Endothelial cell of umbilical vein (primary cell): ENCODE measurements at regions not wholly inside any gene's neighbourhood (a gene's known extent, or its start where the extent isn't known, plus 50 kb on each side); places are given as distances from the start of the nearest gene placed in this dataset.

Experiments used
- BruUV-seq: library from RNA; stranded (reverse); fragments of 400-500 nt; replicated peaks from 2 replicates; lab custom pipeline; 2021; lab: Mats Ljungman, UMichigan
- CTCF ChIA-PET: fragments of 300-600, 350-600 bp; sonication (Branson Sonifier 250); formaldehyde crosslinking; loops from one replicate; lab custom pipeline; 2021; ENCODE audit warnings: antibody characterized with exemption, inconsistent platforms; lab: Charles Lee
- POLR2A ChIA-PET: fragments of 300-600, 350-600 bp; sonication (Branson Sonifier 250); formaldehyde crosslinking; loops from one replicate; lab custom pipeline; 2021; ENCODE audit warnings: antibody characterized with exemption, inconsistent platforms; lab: Charles Lee
- DNase-seq: peaks from one replicate; pipeline ENCODE4 v3.0.0-alpha.2; 2011; ENCODE audit warnings: low read depth, low spot score
- FAIRE-seq: peaks from 2 replicates; lab custom pipeline; 2011; peaks lifted over from hg19 to GRCh38; lab: Jason Lieb, UNC
- H2AFZ ChIP-seq: 2 replicates; pipeline ENCODE4 v1.6.0; 2012; ENCODE audit warnings: low read depth, low read length, control low read depth, inconsistent platforms
- H3K27ac ChIP-seq: 2 replicates; pipeline ENCODE4 v1.5.1; 2011; ENCODE audit warnings: low read depth, mild to moderate bottlenecking, control low read depth, low read length, moderate library complexity; ENCODE audit not compliant: insufficient read depth
- H3K27me3 ChIP-seq, 2 experiments: 2 replicates each; pipeline versions ENCODE4 v1.6.0 to v1.6.1; 2011; ENCODE audit warnings: low read length in 2 of 2, mixed read lengths in 1 of 2; ENCODE audit not compliant: control insufficient read depth in 2 of 2, insufficient read depth in 2 of 2
- H3K36me3 ChIP-seq, 2 experiments: 2 replicates in 1 of 2; 3 replicates in 1 of 2; pipeline ENCODE4 v1.5.1; 2011; ENCODE audit warnings: low read length in 2 of 2, mild to moderate bottlenecking in 1 of 2, moderate library complexity in 1 of 2; ENCODE audit not compliant: control insufficient read depth in 2 of 2, insufficient read depth in 2 of 2; ENCODE audit errors: extremely low read depth in 1 of 2
- H3K4me1 ChIP-seq: 3 replicates; pipeline ENCODE4 v1.5.1; 2011; ENCODE audit warnings: mild to moderate bottlenecking, low read length; ENCODE audit not compliant: control insufficient read depth, insufficient read depth; ENCODE audit errors: extremely low read depth
- H3K4me2 ChIP-seq: 2 replicates; pipeline ENCODE4 v1.6.1; 2011; ENCODE audit warnings: low read length, control low read depth, mixed read lengths; ENCODE audit not compliant: insufficient read depth
- H3K4me3 ChIP-seq, 3 experiments: fragments of 200-600 bp in 1 of 3; sonication (generic), shearing (Covaris generic) in 1 of 3; replicated peaks in 1 of 3; 2 replicates each; pipeline ENCODE4 v1.5.1; 2011 to 2016; ENCODE audit warnings: control low read depth in 3 of 3, low read length in 3 of 3, mild to moderate bottlenecking in 2 of 3, inconsistent platforms in 1 of 3, low read depth in 1 of 3, moderate library complexity in 1 of 3; ENCODE audit not compliant: insufficient read depth in 1 of 3
- H3K79me2 ChIP-seq: 2 replicates; pipeline ENCODE4 v1.6.0; 2012; ENCODE audit warnings: low read length, inconsistent platforms; ENCODE audit not compliant: control insufficient read depth, insufficient read depth
- H3K9ac ChIP-seq: replicated peaks from 2 replicates; pipeline ENCODE3; 2011; ENCODE audit warnings: low read length, control low read depth; ENCODE audit not compliant: insufficient read depth; ENCODE audit errors: extremely low read depth
- H3K9me1 ChIP-seq: replicated peaks from 3 replicates; pipeline ENCODE4 v1.6.0; 2011; ENCODE audit warnings: mild to moderate bottlenecking, low read length; ENCODE audit not compliant: control insufficient read depth, insufficient read depth; ENCODE audit errors: extremely low read depth
- H3K9me3 ChIP-seq: replicated peaks from 2 replicates; pipeline ENCODE4 v1.5.1; 2012; ENCODE audit warnings: low read length, inconsistent platforms; ENCODE audit not compliant: control insufficient read depth, insufficient read depth
- H4K20me1 ChIP-seq: replicated peaks from 2 replicates; pipeline ENCODE3; 2011; ENCODE audit warnings: mild to moderate bottlenecking, low read length; ENCODE audit not compliant: control insufficient read depth, insufficient read depth; ENCODE audit errors: extremely low read depth
- CTCF ChIP-seq, 2 donors: IDR thresholded peaks; 1 replicate in 1 of 2; 2 replicates in 1 of 2; pipeline ENCODE4 v1.5.1; 2011; ENCODE audit warnings: low read length in 2 of 2, mild to moderate bottlenecking in 2 of 2, moderate library complexity in 2 of 2, control low read depth in 1 of 2, inconsistent platforms in 1 of 2, low read depth in 1 of 2; ENCODE audit not compliant: insufficient read depth in 1 of 2; ENCODE audit errors: extremely low read depth in 1 of 2
- EZH2 ChIP-seq: IDR thresholded peaks from 2 replicates; pipeline ENCODE4 v1.6.1; 2012; ENCODE audit warnings: borderline replicate concordance, low read depth, mild to moderate bottlenecking, moderate library complexity, low read length, inconsistent platforms; ENCODE audit not compliant: severe bottlenecking
- FOS ChIP-seq: IDR thresholded peaks from 2 replicates; pipeline ENCODE4 v1.6.1; 2011; ENCODE audit warnings: mild to moderate bottlenecking, low read length, moderate library complexity, borderline replicate concordance; ENCODE audit not compliant: insufficient read depth
- GATA2 ChIP-seq: IDR thresholded peaks from 2 replicates; pipeline ENCODE4 v1.7.0; 2011; ENCODE audit warnings: low read depth, mild to moderate bottlenecking, moderate library complexity, mixed read lengths, low read length; ENCODE audit not compliant: insufficient read length, insufficient read depth
- JUN ChIP-seq: IDR thresholded peaks from 2 replicates; pipeline ENCODE4 v1.6.1; 2011; ENCODE audit warnings: borderline replicate concordance, low read depth; ENCODE audit not compliant: insufficient read length, insufficient read depth
- MAX ChIP-seq: IDR thresholded peaks from 2 replicates; pipeline ENCODE4 v1.6.1; 2011; ENCODE audit not compliant: insufficient read depth, insufficient read length
- MYC ChIP-seq: IDR thresholded peaks from one replicate; pipeline ENCODE4 v1.6.1; 2011; ENCODE audit warnings: mild to moderate bottlenecking, low read depth, low read length
- POLR2A ChIP-seq: IDR thresholded peaks from 2 replicates; pipeline ENCODE4 v1.6.1; 2012; ENCODE audit warnings: low read depth, mild to moderate bottlenecking, control low read depth, low read length
- POLR2AphosphoS5 ChIP-seq: IDR thresholded peaks from 2 replicates; pipeline ENCODE4 v1.6.1; 2012; ENCODE audit warnings: low read depth, mild to moderate bottlenecking, control low read depth, low read length, moderate library complexity; ENCODE audit not compliant: insufficient read depth
- dilution Hi-C: fragments of 300-500 bp; cut with MboI; formaldehyde crosslinking; loops from one replicate; pipeline ENCODE4 v1.15.0; 2019; ENCODE audit warnings: low sequenced_read_pairs; ENCODE audit not compliant: extremely low pct_ligation_motif_present
- intact Hi-C: fragments of 100-400 bp; cut with micrococcal nuclease; formaldehyde crosslinking; loops from one replicate; pipeline ENCODE4 v1.10.0; 2022

- CTCF ChIA-PET: no interaction called here
- BruUV-seq: no TSS peak
- intact Hi-C loops: loop anchor here (10.0 kb wide), 1 partner anchor 504 kb away; no protein-coding TSS in a partner anchor
Observed at GRCh38 chr6:40320947-40321346, 266.2 kb downstream of the LRFN2 start.

More at GRCh38 chr6:40320947-40321346, 266.2 kb downstream of the LRFN2 start:
- no peaks in the 10 kb centered on the region for H3K4me1 ChIP-seq
- POLR2A ChIA-PET: no interaction called here
- no peaks in the 10 kb centered on the region for H3K27me3 ChIP-seq
- dilution Hi-C loops: no loop called here
- no peaks in the 10 kb centered on the region for H3K9me1 ChIP-seq
- no peak overlapping the region for H3K4me3 ChIP-seq
- no peak overlapping the region for H3K4me2 ChIP-seq
- H3K9ac ChIP-seq: no peak overlapping the region
- no peaks in the 10 kb centered on the region for H4K20me1 ChIP-seq
- H3K9me3 ChIP-seq: no peaks in the 10 kb centered on the region
- H2AFZ ChIP-seq: no peak overlapping the region
- no peak overlapping the region for H3K27ac ChIP-seq
- no peak for DNase-seq
- TF ChIP-seq GATA2 (no peak), EZH2 (no peak), MYC (no peak), CTCF (IDR thresholded peaks at IDR 0.05; ENCODE audit: extremely low read depth in 1 of 2, insufficient read depth in 1 of 2, low read depth in 1 of 2, low read length in 2 of 2) (no peak), FOS (no peak), POLR2AphosphoS5 (no peak), MAX (no peak), JUN (no peak), POLR2A (no peak)
- FAIRE-seq: no peak
- no peaks in the 10 kb centered on the region for H3K36me3 ChIP-seq
- no peaks in the 10 kb centered on the region for H3K79me2 ChIP-seq
